Activated T-cell treated with anti-CD3 and anti-CD28 coated beads for 48 hours (primary cell): ENCODE measurements at regions not wholly inside any gene's neighbourhood (a gene's known extent, or its start where the extent isn't known, plus 50 kb on each side); places are given as distances from the start of the nearest gene placed in this dataset.
"Not testable (repeated sequence)": the region's sequence is repeated elsewhere in the genome, so short reads cannot be mapped to it uniquely, and the experiment has no call there.

ENCODE experiments used
- DNase-seq: peaks from one replicate; pipeline ENCODE4 v3.0.0-alpha.2; 2020; ENCODE audit warnings: low read depth

- no peak for DNase-seq
These were observed 933.1 kb upstream of the FBXO33 start for GRCh38 chr14:40365305-40365704.

DNA sequence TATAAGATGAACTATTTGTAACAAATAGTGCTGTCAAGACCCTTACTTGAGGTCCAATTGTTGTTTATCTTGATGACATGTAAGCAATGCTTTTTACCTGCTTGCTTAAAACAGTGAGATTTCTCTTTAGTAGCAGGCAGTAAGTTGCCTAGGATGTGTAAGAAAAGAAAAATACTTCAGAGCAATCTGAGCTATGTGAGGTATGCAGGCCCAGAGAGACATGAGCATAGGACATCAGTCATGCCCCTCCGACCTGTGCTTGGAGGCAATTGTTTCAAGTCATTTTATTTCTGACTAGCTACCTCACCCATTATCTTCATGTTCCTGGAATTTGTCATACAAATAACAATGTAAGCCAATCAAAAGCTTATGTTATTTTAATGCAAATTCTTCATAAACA is 930.6 kb upstream of the FBXO33 start:
- DNase-seq: no peak

DNA sequence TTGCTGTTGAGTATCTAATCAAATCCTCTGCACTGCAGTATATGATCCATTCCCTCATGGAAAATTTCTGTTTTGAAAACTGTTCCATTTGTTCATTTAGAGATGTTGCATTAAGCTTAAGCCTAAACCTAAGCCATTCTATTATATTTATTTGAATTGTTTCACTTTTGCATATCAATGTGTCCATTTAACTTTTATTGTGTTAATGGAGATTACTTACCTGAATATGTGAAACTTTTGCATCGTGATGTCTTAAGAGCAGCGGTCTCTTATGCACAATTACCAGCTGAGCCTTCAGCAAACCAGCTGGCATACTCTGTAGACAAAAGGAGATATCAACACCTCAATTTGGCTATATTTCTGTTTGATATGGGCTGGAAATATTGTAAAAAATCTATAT is 922.5 kb upstream of the FBXO33 start:
- DNase-seq: no peak

DNA sequence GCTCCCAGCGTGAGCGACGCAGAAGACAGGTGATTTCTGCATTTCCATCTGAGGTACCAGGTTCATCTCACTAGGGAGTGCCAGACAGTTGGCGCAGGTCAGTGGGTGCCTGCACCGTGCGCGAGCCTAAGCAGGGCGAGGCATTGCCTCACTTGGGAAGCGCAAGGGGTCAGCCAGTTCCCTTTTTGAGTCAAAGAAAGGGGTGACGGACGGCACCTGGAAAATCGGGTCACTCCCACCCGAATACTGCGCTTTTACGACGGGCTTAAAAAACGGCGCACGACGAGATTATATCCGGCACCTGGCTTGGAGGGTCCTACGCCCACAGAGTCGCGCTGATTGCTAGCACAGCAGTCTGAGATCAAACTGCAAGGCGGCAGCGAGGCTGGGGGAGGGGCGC is 915.9 kb upstream of the FBXO33 start:
- DNase-seq: not testable (repeated sequence)

DNA sequence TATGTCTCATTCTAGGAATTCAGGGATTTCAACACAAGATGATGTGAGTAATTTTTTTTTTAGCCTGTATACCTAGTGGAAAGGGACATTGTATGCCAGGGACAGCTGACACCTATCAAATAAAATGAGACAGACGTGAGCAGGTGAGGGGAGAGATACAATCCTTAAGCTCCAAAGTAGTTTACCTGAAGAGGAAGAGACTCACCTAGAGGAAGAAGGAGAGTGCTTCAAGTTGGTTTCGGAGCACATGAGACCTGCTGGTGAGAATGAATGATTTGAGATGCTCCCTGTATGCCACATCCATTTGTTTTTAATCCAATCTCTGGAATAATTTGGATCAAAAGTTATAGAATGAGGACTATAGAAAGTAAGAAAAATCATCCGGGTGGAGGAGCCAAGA is 915.4 kb upstream of the FBXO33 start:
- DNase-seq: no peak

GRCh38 chr14:40346275-40346674 is 914.0 kb upstream of the FBXO33 start:
- DNase-seq: no peak

GRCh38 chr14:40345334-40345733 is 913.1 kb upstream of the FBXO33 start:
- no peak for DNase-seq

GRCh38 chr14:40340708-40341107 is 908.5 kb upstream of the FBXO33 start:
- DNase-seq: no peak

GRCh38 chr14:40336846-40337245 is 904.6 kb upstream of the FBXO33 start:
- no peak for DNase-seq

DNA sequence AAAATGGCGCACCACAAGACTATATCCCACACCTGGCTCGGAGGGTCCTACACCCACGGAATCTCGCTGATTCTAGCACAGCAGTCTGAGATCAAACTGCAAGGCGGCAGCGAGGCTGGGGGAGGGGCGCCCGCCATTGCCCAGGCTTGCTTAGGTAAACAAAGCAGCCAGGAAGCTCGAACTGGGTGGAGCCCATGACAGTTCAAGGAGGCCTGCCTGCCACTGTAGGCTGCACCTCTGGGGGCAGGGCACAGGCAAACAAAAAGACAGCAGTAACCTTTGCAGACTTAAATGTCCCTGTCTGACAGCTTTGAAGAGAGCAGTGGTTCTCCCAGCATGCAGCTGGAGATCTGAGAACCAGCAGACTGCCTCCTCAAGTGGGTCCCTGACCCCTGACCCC is 894.3 kb upstream of the FBXO33 start:
- not testable (repeated sequence) for DNase-seq

DNA sequence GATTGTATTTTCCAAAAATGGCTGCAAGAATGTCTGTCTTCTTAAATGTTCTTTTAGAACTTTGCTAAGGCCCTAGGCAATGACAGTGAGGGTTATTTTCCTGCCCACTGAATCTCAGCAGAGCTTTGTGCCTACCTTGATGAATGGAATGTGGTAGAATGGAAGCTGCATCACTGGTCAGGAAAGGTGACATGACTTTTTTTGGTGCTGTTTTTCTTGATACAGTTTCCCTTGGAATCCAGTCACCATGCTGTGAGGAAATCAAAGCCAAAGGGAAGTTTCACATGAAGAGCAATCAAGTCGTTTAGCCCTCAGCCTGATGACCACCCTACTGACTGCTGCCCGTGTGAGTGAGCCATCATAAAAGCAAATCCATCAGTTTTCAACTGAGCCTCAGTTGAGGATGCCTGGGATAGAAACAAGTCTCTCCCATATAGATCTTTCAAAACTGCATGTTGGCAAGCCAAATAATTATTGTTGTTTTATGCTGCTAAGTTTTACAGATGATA is 886.0 kb upstream of the FBXO33 start:
- no peak for DNase-seq

DNA sequence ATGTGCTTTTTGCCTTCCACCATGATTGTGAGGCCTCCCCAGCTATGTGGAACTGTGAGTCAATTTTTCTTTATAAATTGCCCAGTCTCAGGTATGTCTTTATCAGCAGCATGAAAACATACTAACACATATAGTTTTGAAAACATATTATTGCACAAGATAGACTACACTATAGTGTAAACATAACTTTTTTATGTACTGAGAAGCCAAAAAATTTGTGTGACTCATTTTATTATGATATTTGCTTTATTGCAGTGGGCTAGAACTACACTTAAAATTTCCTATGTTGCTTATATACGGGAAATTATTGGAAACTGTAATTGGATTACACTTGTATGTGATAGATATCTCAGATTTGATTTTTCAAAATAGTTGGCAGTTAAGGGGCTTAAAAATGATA is 885.5 kb upstream of the FBXO33 start:
- no peak for DNase-seq

DNA sequence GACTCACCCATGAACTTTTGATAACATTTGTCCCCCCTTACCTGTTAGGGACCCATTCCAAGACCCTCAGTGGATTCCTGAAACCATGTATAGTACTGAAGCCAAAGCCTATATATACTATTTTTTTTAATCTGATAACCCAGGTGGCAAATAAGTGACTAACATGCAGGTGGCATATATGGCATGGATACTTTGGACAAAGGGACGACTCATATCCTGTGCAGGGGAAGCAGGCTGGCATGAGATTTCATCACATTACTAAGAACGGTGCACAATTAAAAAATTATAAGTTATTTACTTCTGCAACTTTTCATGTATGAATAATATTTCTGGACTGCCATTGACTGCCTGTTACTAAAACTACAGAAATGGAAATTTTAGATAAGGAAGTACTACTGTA is 880.1 kb upstream of the FBXO33 start:
- DNase-seq: no peak

DNA sequence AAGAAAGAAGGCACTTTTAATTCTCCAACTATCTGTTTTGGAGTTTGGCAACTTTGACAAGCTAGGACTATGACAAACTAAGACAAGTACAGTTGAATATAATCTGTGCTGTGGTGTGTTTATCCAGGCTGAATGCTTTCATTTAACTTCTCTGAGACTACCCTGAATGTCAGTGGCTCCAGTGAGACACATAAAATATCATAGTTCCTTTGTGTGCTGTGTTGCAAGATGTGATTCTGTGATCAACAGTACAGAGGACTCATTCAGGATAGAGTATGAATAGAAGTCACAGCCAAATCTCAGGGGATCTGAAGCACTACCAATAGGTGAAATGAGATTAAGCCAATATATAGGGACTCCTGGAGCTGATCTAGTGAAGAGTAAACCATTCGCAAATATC is 876.9 kb upstream of the FBXO33 start:
- DNase-seq: no peak

DNA sequence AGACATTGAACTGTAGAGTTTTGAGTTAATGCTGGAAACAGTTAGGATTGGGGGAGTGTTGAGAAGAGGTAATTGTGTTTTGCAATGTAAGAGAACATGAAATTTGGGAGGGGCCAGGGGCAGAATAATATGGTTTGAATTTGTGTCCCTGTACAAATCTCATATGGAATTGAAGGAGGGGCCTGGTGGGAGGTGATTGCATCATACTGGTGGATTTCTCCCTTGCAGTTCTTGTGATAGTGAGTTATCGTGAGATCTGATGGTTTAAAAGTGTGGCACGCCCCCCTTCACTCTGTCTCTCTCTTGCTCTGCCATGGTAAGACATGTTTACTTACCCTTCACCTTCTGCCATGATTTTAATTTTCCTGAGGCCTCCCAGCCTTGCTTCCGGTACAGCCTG is 876.0 kb upstream of the FBXO33 start:
- DNase-seq: no peak

DNA sequence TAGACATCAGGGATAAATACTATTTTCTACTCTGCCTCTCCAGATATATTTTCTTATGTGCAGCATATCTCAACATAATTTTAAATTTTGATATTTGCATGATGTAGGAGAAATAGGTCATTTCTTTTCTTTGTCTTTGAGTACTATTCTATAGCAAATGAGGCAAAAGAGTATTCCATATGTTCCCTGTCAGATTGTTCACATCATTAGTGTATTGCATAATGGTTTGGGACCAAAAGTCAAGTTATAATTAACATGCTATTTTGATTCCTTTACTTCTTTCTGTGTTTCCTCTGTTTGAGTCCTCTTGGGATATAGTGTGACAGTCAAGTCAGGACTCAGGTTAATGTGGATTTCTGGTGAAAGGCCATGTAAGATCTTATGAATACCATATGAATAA is 864.6 kb upstream of the FBXO33 start:
- DNase-seq: no peak

DNA sequence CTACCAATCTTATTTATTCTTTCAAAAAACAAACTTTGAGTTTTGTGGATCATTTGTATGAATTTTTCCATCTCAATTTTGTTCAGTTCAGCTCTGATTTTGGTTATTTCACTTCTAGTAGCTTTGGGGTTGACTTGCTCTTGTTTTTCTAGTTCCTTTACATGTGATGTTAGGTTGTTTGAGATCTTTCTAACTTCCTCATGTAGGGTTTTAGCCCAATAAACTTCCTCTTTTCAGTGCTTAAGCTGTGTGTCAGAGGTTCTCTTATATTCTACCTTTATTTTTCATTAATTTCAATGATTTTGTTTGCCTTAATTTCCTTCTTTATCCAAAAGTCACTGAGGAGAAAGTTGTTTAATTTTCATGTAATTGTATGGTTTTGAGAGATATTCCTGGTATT is 860.4 kb upstream of the FBXO33 start:
- no peak for DNase-seq

DNA sequence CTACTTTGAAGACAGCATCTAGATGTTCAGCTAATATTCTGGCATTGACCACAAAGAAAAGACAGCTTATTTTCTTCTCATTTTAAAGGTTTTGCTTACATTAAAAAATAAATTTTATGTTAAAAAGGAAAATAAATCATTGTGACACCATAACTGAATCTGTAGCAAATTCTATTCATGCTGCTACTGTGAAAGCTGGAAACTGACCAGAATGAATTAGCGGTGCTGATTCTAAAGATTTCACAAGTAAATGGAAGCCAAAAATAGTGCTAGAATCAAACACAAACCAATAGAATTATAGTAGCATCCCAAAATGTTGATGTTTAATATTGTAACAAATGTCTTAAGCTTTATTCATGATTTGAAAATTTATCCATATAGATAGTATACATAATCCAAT is 850.0 kb upstream of the FBXO33 start:
- DNase-seq: no peak

- no peak for DNase-seq
These were observed 848.4 kb upstream of the FBXO33 start for GRCh38 chr14:40280652-40281051.

- no peak for DNase-seq
These were observed 841.2 kb upstream of the FBXO33 start for GRCh38 chr14:40273417-40273816.

GRCh38 chr14:40271480-40271879 is 839.2 kb upstream of the FBXO33 start:
- no peak for DNase-seq

DNA sequence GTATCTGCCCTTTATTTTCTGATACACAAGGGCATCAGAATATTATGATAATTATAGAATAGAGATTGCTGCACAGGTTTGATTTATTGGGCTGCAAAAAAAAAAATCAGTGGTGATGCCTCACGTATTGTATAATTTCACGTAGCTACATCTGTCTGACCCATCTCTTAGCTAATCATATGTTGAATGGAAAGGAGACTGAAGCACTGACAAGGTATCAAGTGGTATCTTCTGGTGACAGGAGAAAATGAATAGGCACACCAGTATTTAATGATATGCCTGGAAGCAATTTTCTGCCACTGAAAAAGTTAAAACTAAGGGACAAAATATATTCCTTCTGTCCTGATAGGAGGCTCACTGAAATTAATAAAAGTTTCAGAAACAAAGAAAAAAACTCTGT is 837.2 kb upstream of the FBXO33 start:
- no peak for DNase-seq

DNA sequence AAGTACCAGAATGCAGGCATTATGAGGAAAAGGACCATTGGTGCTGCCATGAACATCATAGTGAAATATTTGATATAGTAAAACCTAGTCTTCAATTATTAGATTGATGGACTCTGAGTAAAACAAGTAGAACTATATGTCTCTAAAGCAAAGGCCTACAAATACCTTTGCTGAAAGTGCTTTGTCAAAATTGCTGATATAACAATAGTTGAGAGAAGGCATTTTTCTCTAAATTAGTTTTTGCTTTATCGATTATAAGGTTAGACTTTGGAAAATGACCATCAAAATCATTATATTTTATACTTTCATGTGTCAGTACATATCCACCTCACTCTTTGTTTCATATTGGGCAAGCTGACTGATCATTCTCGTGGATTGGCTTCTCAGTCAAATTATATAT is 836.0 kb upstream of the FBXO33 start:
- no peak for DNase-seq

GRCh38 chr14:40265096-40265495 is 832.9 kb upstream of the FBXO33 start:
- DNase-seq: no peak

- no peak for DNase-seq
These were observed 820.7 kb upstream of the FBXO33 start for GRCh38 chr14:40252817-40253447.
